Activated CD8-positive, alpha-beta memory T cell treated with anti-CD3 and anti-CD28 coated beads, Interleukin-2, amount 10 ng/mL, durations not matched to agents 7 days and 5 days (primary cell): ENCODE measurements at regions not wholly inside any gene's neighbourhood (a gene's known extent, or its start where the extent isn't known, plus 50 kb on each side); places are given as distances from the start of the nearest gene placed in this dataset.

Source experiments
- ATAC-seq: fragments of 150-1000 bp; cut with Tn5 transposase; one replicate; pipeline ENCODE4 v1.10.0; 2021; ENCODE audit warnings: moderate library complexity
- CTCF ChIA-PET: fragments of 350-600 bp; sonication (Branson Sonifier 250); formaldehyde crosslinking; loops from one replicate; lab custom pipeline; 2021; ENCODE audit warnings: antibody characterized with exemption; lab: Charles Lee
- DNase-seq: peaks from one replicate; pipeline ENCODE4 v3.0.0-alpha.2; 2020
- H3K27ac Mint-ChIP-seq: one replicate; pipeline ENCODE4 v1.8.0; 2021; ENCODE audit warnings: mild to moderate bottlenecking, mixed read lengths
- H3K27me3 Mint-ChIP-seq: one replicate; pipeline ENCODE4 v1.8.0; 2021; ENCODE audit warnings: mixed read lengths
- H3K36me3 Mint-ChIP-seq: one replicate; pipeline ENCODE4 v1.8.0; 2021; ENCODE audit warnings: mild to moderate bottlenecking, mixed read lengths
- H3K4me1 Mint-ChIP-seq: one replicate; pipeline ENCODE4 v1.8.0; 2021; ENCODE audit warnings: mixed read lengths
- H3K4me3 Mint-ChIP-seq: one replicate; pipeline ENCODE4 v1.8.0; 2021; ENCODE audit warnings: mild to moderate bottlenecking, moderate library complexity, mixed read lengths
- H3K9me3 Mint-ChIP-seq: one replicate; pipeline ENCODE4 v1.8.0; 2022; ENCODE audit warnings: low read depth, mixed read lengths

DNA sequence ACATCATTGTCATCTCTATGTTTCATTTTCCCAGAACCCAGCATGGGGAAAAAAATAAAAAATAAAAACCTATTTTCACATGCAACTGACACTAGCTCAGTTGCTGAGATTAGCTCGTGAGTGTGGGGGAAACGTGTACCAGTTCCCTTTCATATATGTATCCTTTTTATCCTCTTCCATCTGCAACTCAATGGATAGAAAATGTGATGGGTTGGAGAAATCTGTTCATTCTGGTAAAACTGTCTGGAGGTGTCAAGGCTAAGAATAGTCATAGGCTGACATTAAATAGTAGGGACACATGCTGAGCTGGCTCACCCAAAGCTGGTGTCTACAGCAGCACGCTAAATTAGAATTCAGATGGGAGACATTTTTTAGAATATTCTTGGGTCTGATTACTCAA, 519.3 kb downstream of the ELAVL2 start:
- Mint-ChIP-seq H3K9me3 (peaks cover 11% of the 10 kb centered on the region), H3K4me1 (no peaks in the 10 kb centered on the region), H3K4me3 (no peak overlapping the region), H3K36me3 (no peaks in the 10 kb centered on the region), H3K27me3 (no peaks in the 10 kb centered on the region), H3K27ac (no peak overlapping the region)
- ATAC-seq: no peak
- DNase-seq: no peak
- CTCF ChIA-PET: no interaction called here

- Mint-ChIP-seq H3K27ac (no peak overlapping the region), H3K4me3 (no peak overlapping the region), H3K36me3 (no peaks in the 10 kb centered on the region), H3K9me3 (peaks cover 14% of the 10 kb centered on the region), H3K4me1 (no peaks in the 10 kb centered on the region), H3K27me3 (no peaks in the 10 kb centered on the region)
- DNase-seq (no peak), ATAC-seq (no peak)
- CTCF ChIA-PET: no interaction called here
These were observed 518.1 kb downstream of the ELAVL2 start for GRCh38 chr9:23307731-23308513.

GRCh38 chr9:23309800-23310199, 516.2 kb downstream of the ELAVL2 start:
- no peaks in the 10 kb centered on the region for H3K36me3 Mint-ChIP-seq
- no peak for DNase-seq

DNA sequence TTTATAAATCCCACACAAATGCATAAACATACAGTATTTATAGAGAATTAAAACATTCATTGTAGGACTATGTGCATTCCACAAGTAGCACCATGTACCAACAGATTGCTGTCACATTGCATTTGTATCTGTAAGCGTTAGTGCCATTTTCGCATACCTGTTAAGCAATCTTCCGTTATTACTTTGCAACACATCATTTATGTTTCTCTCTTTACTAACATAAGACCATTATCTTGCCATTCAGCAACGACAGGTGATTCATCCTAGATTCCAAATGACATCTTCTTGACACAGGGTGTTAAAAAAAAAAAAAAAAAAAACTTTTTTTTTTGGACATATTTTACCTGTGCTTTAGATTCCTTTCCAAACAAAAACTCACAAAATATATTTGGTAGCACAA, 511.8 kb downstream of the ELAVL2 start:
- DNase-seq (no peak), ATAC-seq (no peak)
- CTCF ChIA-PET: no interaction called here
- Mint-ChIP-seq H3K4me1 (no peaks in the 10 kb centered on the region), H3K27me3 (no peaks in the 10 kb centered on the region), H3K9me3 (peaks cover 10% of the 10 kb centered on the region), H3K27ac (no peak overlapping the region), H3K36me3 (no peaks in the 10 kb centered on the region), H3K4me3 (no peak overlapping the region)

More at GRCh38 chr9:23309800-23310199, 516.2 kb downstream of the ELAVL2 start:
- no peak overlapping the region for H3K27ac Mint-ChIP-seq
- peaks cover 11% of the 10 kb centered on the region for H3K9me3 Mint-ChIP-seq
- CTCF ChIA-PET: no interaction called here
- no peak for ATAC-seq
- no peak overlapping the region for H3K4me3 Mint-ChIP-seq
- H3K27me3 Mint-ChIP-seq: no peaks in the 10 kb centered on the region
- no peaks in the 10 kb centered on the region for H3K4me1 Mint-ChIP-seq

DNA sequence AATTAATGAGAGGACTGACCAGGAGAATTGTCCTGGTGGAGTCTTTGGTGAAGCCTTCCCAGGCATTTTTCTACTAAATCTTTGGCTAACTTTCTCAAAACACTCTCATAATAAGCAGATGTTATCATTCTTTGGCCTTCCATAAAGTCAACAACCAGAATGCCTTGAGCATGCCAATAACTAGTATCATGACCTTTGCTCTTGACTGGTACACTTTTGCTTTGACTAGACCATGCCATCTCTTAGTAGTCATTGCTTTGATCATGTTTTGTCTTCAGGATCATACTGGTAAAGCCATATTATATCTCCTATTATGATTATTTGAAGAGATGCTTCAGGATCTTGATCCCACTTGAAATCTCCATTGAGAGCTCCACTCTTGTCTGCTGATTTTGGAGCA, 506.9 kb downstream of the ELAVL2 start:
- H3K36me3 Mint-ChIP-seq: no peaks in the 10 kb centered on the region
- no peak for ATAC-seq
- H3K4me3 Mint-ChIP-seq: no peak overlapping the region
- no peak overlapping the region for H3K27ac Mint-ChIP-seq
- CTCF ChIA-PET: no interaction called here
- H3K9me3 Mint-ChIP-seq: peaks cover 5% of the 10 kb centered on the region
- H3K27me3 Mint-ChIP-seq: no peaks in the 10 kb centered on the region
- DNase-seq: no peak
- H3K4me1 Mint-ChIP-seq: no peaks in the 10 kb centered on the region

DNA sequence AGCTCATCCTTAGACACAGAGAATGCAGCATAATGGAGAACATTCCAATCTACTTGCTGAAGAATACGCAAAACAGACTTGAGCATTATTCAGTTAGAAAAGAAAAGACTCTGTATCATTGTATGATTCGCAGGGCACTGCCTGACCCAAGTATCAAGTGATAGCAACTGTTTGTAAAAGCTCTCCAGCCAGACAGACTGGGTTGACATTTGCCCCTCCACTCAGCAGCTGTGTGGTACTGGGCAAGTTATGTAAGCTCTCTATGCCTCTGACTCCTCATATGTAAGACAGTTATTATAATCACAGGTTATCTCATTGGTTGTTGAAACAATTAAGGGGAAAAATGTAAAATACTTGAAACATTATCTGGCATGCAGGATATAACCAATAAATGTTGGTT, 505.0 kb downstream of the ELAVL2 start:
- ATAC-seq (no peak), DNase-seq (no peak)
- Mint-ChIP-seq H3K27me3 (no peaks in the 10 kb centered on the region), H3K4me3 (no peak overlapping the region), H3K27ac (no peak overlapping the region), H3K36me3 (no peaks in the 10 kb centered on the region), H3K9me3 (peaks cover 3% of the 10 kb centered on the region), H3K4me1 (no peaks in the 10 kb centered on the region)
- CTCF ChIA-PET: no interaction called here

- H3K4me1 Mint-ChIP-seq: no peaks in the 10 kb centered on the region
These were observed 503.6 kb downstream of the ELAVL2 start for GRCh38 chr9:23322392-23322791.

DNA sequence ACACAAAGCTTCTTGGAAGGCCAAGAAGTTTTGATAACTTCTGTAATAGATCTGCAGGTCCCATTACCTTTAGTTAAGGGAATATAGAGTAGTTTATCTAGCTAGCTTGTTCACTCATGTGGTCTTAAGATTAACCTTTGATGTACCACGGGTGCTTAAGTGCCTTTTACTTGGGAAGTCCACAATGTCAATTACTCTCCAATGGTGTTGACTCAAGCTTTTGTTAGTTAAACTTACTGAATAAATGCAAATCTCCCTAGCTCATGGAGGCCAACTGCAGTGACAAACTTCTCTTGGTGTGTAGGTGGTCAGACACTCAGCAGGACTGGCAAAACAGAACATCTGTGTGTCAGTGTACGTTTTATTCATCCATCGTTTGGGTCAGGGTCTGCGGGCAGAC, 501.5 kb downstream of the ELAVL2 start:
- H3K4me3 Mint-ChIP-seq: no peak overlapping the region
- H3K36me3 Mint-ChIP-seq: no peaks in the 10 kb centered on the region
- CTCF ChIA-PET: no interaction called here
- no peaks in the 10 kb centered on the region for H3K27me3 Mint-ChIP-seq
- peaks cover 11% of the 10 kb centered on the region for H3K9me3 Mint-ChIP-seq
- DNase-seq (no peak), ATAC-seq (no peak)
- H3K27ac Mint-ChIP-seq: no peak overlapping the region
- H3K4me1 Mint-ChIP-seq: no peaks in the 10 kb centered on the region

More at GRCh38 chr9:23322392-23322791, 503.6 kb downstream of the ELAVL2 start:
- H3K9me3 Mint-ChIP-seq: peaks cover 8% of the 10 kb centered on the region
- no peak overlapping the region for H3K4me3 Mint-ChIP-seq
- DNase-seq: no peak
- no peaks in the 10 kb centered on the region for H3K36me3 Mint-ChIP-seq
- no peaks in the 10 kb centered on the region for H3K27me3 Mint-ChIP-seq
- H3K27ac Mint-ChIP-seq: no peak overlapping the region
- ATAC-seq: no peak
- CTCF ChIA-PET: no interaction called here

DNA sequence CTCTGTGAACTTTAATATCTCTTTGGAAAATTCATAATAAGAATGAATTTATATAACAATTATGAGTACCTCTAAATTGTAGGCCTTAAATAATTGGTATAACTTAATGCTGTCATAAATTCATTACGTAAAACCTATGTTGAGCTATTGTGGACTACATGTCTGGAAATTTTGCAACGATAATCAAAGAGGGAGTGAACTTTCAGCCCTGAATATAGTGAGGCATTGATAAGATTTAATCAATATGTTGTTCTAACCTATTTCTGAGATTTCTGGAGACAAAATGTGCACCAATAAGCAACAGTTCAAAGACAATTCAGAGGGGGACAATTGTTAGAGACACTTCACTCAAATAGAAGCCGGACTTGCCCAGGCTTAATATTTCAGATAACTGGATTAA, 499.4 kb downstream of the ELAVL2 start:
- Mint-ChIP-seq H3K27ac (no peak overlapping the region), H3K27me3 (no peaks in the 10 kb centered on the region), H3K4me3 (no peak overlapping the region), H3K36me3 (no peaks in the 10 kb centered on the region), H3K9me3 (peaks cover 20% of the 10 kb centered on the region), H3K4me1 (no peaks in the 10 kb centered on the region)
- DNase-seq (no peak), ATAC-seq (no peak)
- CTCF ChIA-PET: interaction anchor here (1.5 kb wide), 1 partner anchor 15 kb away, joined by 3 read pairs; no protein-coding TSS in a partner anchor

- H3K36me3 Mint-ChIP-seq: no peaks in the 10 kb centered on the region
- peaks cover 7% of the 10 kb centered on the region for H3K9me3 Mint-ChIP-seq
- no peak overlapping the region for H3K27ac Mint-ChIP-seq
- DNase-seq (no peak), ATAC-seq (no peak)
- no peaks in the 10 kb centered on the region for H3K27me3 Mint-ChIP-seq
- CTCF ChIA-PET: interaction anchor here (0.9 kb wide), 1 partner anchor 15 kb away, joined by 3 read pairs; no protein-coding TSS in a partner anchor
- no peak overlapping the region for H3K4me3 Mint-ChIP-seq
- H3K4me1 Mint-ChIP-seq: no peaks in the 10 kb centered on the region
These were observed 484.7 kb downstream of the ELAVL2 start for GRCh38 chr9:23341346-23341745.

- DNase-seq (no peak), ATAC-seq (no peak)
- Mint-ChIP-seq H3K27ac (no peak overlapping the region), H3K4me3 (no peak overlapping the region), H3K36me3 (no peaks in the 10 kb centered on the region), H3K4me1 (no peaks in the 10 kb centered on the region), H3K27me3 (no peaks in the 10 kb centered on the region), H3K9me3 (peaks cover 7% of the 10 kb centered on the region)
- CTCF ChIA-PET: no interaction called here
These were observed 483.7 kb downstream of the ELAVL2 start for GRCh38 chr9:23342291-23342690.

DNA sequence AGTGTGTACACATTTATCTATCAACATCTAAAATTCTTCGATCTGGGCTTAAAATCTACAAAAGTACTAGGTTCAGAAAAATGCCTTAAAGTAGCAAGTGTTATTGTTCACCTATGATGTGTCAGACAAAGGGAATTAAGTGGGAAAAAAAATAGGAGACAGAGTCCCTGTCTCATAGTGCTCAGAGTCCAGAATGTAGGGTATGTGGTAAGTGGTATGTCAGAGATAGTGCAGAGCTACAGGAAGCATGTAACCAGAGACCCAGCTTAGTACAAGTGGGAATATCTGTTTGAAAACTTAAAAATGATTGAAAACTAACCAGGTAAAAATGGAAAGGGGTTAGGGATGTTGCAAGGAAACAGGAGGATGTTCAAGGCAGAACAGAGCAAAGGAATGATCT, 482.8 kb downstream of the ELAVL2 start:
- Mint-ChIP-seq H3K4me3 (no peak overlapping the region), H3K9me3 (peaks cover 9% of the 10 kb centered on the region), H3K4me1 (no peaks in the 10 kb centered on the region), H3K27ac (no peak overlapping the region), H3K27me3 (no peaks in the 10 kb centered on the region), H3K36me3 (no peaks in the 10 kb centered on the region)
- CTCF ChIA-PET: no interaction called here
- DNase-seq: no peak
- no peak for ATAC-seq

- H3K27ac Mint-ChIP-seq: no peak overlapping the region
- H3K27me3 Mint-ChIP-seq: no peaks in the 10 kb centered on the region
- CTCF ChIA-PET: no interaction called here
- peaks cover 2% of the 10 kb centered on the region for H3K9me3 Mint-ChIP-seq
- no peaks in the 10 kb centered on the region for H3K36me3 Mint-ChIP-seq
- ATAC-seq: no peak
- H3K4me3 Mint-ChIP-seq: no peak overlapping the region
- no peak for DNase-seq
- H3K4me1 Mint-ChIP-seq: no peaks in the 10 kb centered on the region
These were observed 464.9 kb downstream of the ELAVL2 start for GRCh38 chr9:23361096-23361495.

GRCh38 chr9:23372703-23373102, 453.3 kb downstream of the ELAVL2 start:
- ATAC-seq (no peak), DNase-seq (no peak)
- H3K4me3 Mint-ChIP-seq: no peak overlapping the region
- H3K9me3 Mint-ChIP-seq: no peaks in the 10 kb centered on the region
- no peaks in the 10 kb centered on the region for H3K27me3 Mint-ChIP-seq
- H3K36me3 Mint-ChIP-seq: no peaks in the 10 kb centered on the region
- CTCF ChIA-PET: no interaction called here
- no peak overlapping the region for H3K27ac Mint-ChIP-seq
- no peaks in the 10 kb centered on the region for H3K4me1 Mint-ChIP-seq
